Activated naive CD4-positive, alpha-beta T cell treated with anti-CD3 and anti-CD28 coated beads for 36 hours (primary cell): ENCODE measurements at regions not wholly inside any gene's neighbourhood (a gene's known extent, or its start where the extent isn't known, plus 50 kb on each side); places are given as distances from the start of the nearest gene placed in this dataset.

Experiments
- CTCF ChIA-PET: fragments of 350-600 bp; sonication (Branson Sonifier 250); formaldehyde crosslinking; loops from one replicate; lab custom pipeline; 2021; ENCODE audit warnings: antibody characterized with exemption; lab: Charles Lee
- DNase-seq: peaks from one replicate; pipeline ENCODE4 v3.0.0-alpha.2; 2020
- H3K27ac Mint-ChIP-seq: one replicate; pipeline ENCODE4 v1.8.0; 2021; ENCODE audit warnings: mild to moderate bottlenecking, mixed read lengths
- H3K27me3 Mint-ChIP-seq: one replicate; pipeline ENCODE4 v1.8.0; 2021; ENCODE audit warnings: low read depth, mixed read lengths
- H3K36me3 Mint-ChIP-seq: one replicate; pipeline ENCODE4 v1.8.0; 2021; ENCODE audit warnings: low read depth, mixed read lengths
- H3K4me1 Mint-ChIP-seq: one replicate; pipeline ENCODE4 v1.8.0; 2021; ENCODE audit warnings: low read depth, mixed read lengths
- H3K4me3 Mint-ChIP-seq: one replicate; pipeline ENCODE4 v1.8.0; 2021; ENCODE audit warnings: mild to moderate bottlenecking, moderate library complexity, mixed read lengths
- H3K9me3 Mint-ChIP-seq: one replicate; pipeline ENCODE4 v1.8.0; 2021; ENCODE audit warnings: mixed read lengths
- intact Hi-C: fragments of 100-400 bp; cut with micrococcal nuclease; formaldehyde crosslinking; loops from one replicate; pipeline ENCODE4 v1.15.1; 2023

DNA sequence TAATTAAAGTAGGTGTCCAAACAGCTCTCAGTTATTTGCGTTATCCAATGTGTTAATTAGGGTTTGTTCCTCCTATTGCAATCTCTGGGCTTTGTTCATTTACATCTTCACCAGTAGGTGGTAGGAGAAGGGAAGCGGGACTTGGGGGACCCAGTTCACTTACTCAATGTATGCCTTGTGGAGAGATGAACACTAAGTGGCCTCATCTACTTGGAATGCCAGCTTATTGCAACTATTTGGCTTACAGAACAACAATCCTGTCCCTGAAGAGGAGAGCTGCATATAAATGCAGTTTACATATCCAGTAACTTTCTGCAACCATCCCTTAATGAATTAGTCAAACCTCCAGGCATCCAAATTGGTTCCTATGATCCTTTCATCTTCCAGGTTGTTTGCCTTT, 417.1 kb upstream of the CCDC196 start:
- no peak overlapping the region for H3K27ac Mint-ChIP-seq
- no peak for DNase-seq
- H3K4me1 Mint-ChIP-seq, result no peaks in the 10 kb centered on the region
- CTCF ChIA-PET, result interaction anchor here (0.7 to 4.2 kb wide), 8 partner anchors 10 to 905 kb away, joined by 3 to 25 read pairs (median 4); no protein-coding TSS in a partner anchor
- H3K27me3 Mint-ChIP-seq, result no peaks in the 10 kb centered on the region
- H3K9me3 Mint-ChIP-seq, result no peaks in the 10 kb centered on the region
- intact Hi-C loops, result no loop called here
- no peak overlapping the region for H3K4me3 Mint-ChIP-seq
- H3K36me3 Mint-ChIP-seq, result no peaks in the 10 kb centered on the region

DNA sequence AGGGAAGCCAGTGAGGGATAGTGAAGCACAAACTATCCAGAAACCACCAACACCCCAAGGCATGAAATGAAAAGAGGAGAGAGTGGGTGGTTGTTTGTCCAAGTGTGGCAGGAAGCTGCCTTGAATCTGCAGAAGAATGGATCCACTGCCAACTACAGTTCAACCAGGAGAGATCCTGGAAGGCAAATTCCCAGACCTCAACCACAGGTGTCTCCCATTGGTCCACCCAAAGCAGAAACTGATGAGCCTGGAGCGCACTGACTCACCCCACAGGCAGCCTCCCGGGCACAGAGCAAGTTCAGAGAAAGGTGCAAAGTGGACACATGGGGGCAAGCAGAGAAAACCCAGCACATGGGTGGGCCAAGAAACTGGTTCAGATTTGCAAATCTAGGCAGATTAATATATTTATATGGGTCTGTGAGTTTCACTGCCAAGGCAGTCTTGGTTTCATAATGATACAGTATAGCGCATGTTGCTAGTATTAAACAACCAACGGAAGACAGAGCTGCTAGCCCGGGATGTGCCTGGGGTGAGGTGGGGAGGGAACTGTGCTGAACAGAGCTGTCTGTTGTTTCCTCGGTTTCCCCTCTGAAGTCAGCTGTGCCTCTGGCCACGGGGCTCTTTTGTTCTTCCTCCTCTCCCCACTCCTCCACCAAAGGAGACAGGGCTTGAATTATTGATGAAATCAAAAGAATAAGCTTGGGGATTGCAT, 416.2 kb upstream of the CCDC196 start:
- no peaks in the 10 kb centered on the region for H3K27me3 Mint-ChIP-seq
- H3K36me3 Mint-ChIP-seq, result no peaks in the 10 kb centered on the region
- H3K4me3 Mint-ChIP-seq, result no peak overlapping the region
- no peaks in the 10 kb centered on the region for H3K9me3 Mint-ChIP-seq
- no peaks in the 10 kb centered on the region for H3K4me1 Mint-ChIP-seq
- intact Hi-C loops, result loop anchor here (1.0 to 5.0 kb wide), 6 partner anchors 109 to 1083 kb away; partner anchors contain the start of gene FNTB
- no peak for DNase-seq
- CTCF ChIA-PET, result interaction anchor here (0.6 to 4.2 kb wide), 17 partner anchors 10 to 908 kb away, joined by 3 to 25 read pairs (median 4); no protein-coding TSS in a partner anchor
- no peak overlapping the region for H3K27ac Mint-ChIP-seq

DNA sequence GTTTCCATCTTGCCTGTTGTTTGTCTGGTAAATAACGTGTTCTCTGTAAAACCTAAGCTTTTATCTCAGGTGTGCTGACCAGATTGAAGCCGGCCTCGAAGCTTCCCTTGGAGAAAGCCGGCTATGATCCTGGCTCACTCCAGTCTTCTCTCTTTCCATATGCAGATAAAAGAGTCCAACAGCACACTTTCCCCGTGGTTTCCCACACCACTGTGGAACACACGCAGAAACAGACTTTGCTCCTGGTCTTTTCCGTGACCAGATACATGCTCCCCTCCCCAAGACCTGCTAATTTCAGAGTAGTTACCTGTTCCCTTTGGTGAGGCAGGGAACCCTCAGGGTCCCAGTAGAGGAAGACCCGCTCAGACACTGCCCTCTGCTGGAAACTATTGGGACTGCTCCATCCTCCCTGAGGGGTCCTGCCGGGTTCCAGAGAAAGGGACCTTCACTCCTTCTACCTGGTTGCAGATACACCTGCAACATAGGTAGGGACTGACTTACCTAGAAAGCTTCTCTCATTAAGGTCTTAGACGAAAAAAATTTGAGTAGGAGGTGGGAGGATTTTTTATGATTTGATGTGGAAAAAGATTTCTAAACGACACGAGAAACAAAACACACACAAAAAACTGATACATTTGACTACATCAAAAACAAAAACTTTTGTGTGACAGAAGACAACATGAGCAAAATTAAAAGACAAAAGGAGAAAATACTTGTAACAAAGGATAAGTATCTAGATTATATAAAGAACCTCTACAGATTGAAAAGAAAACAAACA, 415.4 kb upstream of the CCDC196 start:
- H3K27ac Mint-ChIP-seq, result no peak overlapping the region
- no peak overlapping the region for H3K4me3 Mint-ChIP-seq
- H3K9me3 Mint-ChIP-seq, result no peaks in the 10 kb centered on the region
- CTCF ChIA-PET, result interaction anchor here (0.6 to 4.2 kb wide), 20 partner anchors 11 to 908 kb away, joined by 3 to 25 read pairs (median 4); no protein-coding TSS in a partner anchor
- H3K27me3 Mint-ChIP-seq, result no peaks in the 10 kb centered on the region
- H3K4me1 Mint-ChIP-seq, result no peaks in the 10 kb centered on the region
- peak; percentile 73 for DNase-seq
- intact Hi-C loops, result loop anchor here (1.0 to 5.0 kb wide), 6 partner anchors 109 to 1083 kb away; partner anchors contain the start of gene FNTB
- no peaks in the 10 kb centered on the region for H3K36me3 Mint-ChIP-seq

DNA sequence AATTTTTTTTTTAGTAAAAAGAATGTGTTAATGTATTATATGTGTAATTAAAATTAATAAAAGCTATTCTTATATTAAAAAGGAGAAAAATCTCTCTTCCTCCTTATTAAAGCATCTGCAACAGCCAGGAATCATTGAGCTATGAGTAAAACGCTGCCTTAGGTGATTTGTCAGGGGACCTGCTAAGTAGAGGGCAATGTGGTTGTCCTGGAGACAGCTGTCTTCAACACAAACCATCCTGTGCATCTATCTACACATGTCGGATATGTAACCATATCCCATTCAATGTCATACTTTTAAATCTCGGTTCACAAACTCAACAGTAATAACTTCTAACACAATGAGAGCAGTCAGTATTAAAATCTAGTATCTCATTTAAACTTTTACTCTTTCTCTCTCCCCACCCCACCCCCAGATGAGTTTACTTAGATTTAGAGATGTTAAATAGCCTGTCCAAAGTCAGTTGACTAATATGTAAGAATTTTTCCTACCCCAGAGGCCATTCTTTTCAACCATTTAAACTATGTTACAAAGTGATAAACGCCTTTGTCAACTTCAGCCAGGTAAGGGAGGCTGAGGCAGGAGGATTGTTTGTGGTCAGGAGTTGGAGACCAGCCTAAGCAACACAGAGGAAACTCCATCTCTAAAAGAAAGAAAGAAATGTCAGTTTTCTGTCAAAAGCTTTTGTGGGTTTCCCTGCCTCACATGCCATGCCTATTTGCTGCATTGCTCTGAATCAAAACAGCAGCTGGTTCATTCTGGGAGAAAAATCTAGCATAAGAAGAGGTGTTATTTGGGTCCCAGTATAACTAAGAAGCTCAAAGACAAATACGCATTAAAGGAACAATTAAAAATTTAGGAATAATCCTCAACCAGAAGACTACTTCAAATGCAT, 413.7 kb upstream of the CCDC196 start:
- CTCF ChIA-PET, result interaction anchor here (0.9 to 4.2 kb wide), 7 partner anchors 12 to 908 kb away, joined by 3 to 25 read pairs (median 9); no protein-coding TSS in a partner anchor
- DNase-seq, result no peak
- intact Hi-C loops, result loop anchor here (5.0 kb wide), 3 partner anchors 250 to 1085 kb away; partner anchors contain the start of gene FNTB
- Mint-ChIP-seq H3K36me3 (no peaks in the 10 kb centered on the region), H3K9me3 (no peaks in the 10 kb centered on the region), H3K4me3 (no peak overlapping the region), H3K27ac (no peak overlapping the region), H3K27me3 (no peaks in the 10 kb centered on the region), H3K4me1 (no peaks in the 10 kb centered on the region)

DNA sequence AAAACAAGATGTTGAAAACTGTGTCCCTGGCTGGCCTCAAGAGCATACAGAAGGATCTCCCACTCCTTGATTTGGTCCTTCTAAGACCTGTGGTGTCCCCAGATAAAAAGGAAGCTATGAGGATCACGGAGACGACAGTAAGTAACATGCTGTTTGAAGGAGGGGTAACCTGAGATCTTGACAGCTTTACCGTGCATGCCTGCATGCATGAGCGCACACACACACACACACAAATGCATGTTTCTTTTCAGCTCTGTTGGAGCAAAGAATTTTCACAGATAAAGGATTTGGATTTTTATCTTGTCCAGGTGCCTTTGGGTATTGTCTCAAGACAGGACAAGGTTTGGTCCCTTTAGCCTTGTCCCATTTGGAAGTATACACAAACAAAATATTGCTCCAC, 411.6 kb upstream of the CCDC196 start:
- Mint-ChIP-seq H3K9me3 (no peaks in the 10 kb centered on the region), H3K4me3 (no peak overlapping the region), H3K27me3 (no peaks in the 10 kb centered on the region), H3K27ac (no peak overlapping the region), H3K4me1 (no peaks in the 10 kb centered on the region), H3K36me3 (no peaks in the 10 kb centered on the region)
- intact Hi-C loops, result loop anchor here (5.0 kb wide), 3 partner anchors 252 to 1087 kb away; partner anchors contain the start of gene FNTB
- CTCF ChIA-PET, result interaction anchor here (0.6 to 1.6 kb wide), 3 partner anchors 8 to 115 kb away, joined by 4 to 5 read pairs (median 5); no protein-coding TSS in a partner anchor
- no peak for DNase-seq

DNA sequence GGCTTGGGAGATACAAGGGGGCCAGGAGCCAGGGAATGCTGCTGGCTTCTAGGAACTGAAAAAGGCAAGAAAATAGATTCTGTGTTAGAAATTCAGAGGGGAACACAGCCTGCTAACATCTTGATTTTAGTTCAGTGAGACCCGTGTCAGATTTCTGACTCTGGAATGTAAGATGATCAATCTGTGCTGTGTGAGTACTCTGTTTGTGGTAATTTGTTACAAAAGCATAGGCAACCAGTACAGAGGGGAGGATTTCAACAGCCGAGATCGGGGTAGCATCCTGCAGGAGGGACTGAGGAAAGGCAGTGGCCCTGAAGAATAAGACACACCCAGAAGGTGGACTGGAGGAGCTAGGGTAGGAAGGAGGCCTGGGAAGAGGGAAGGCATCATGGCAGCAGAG, 410.0 kb upstream of the CCDC196 start:
- no peaks in the 10 kb centered on the region for H3K4me1 Mint-ChIP-seq
- H3K36me3 Mint-ChIP-seq, result no peaks in the 10 kb centered on the region
- no peak for DNase-seq
- H3K27me3 Mint-ChIP-seq, result no peaks in the 10 kb centered on the region
- intact Hi-C loops, result no loop called here
- no peak overlapping the region for H3K4me3 Mint-ChIP-seq
- CTCF ChIA-PET, result interaction anchor here (0.8 kb wide), 1 partner anchor 115 kb away, joined by 3 read pairs; no protein-coding TSS in a partner anchor
- H3K9me3 Mint-ChIP-seq, result no peaks in the 10 kb centered on the region
- no peak overlapping the region for H3K27ac Mint-ChIP-seq

DNA sequence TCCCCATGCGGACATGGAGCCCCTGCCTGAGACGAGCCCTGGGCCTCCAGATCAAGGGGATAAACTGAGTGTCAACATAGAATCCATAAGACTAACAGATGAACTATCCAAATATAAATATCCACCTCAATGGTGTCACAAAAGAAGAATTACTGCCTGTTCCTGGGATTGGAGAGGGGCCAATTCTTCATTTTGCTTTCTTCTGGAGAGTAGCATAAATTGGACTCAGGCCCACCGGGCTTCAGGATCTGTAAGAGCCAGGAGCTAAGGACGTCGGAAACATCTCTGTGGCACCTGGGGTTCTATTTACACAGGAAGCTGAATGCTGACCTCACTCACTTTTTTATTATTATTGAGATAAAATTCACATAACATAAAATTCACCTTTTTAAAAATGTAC, 408.2 kb upstream of the CCDC196 start:
- intact Hi-C loops, result no loop called here
- no peak overlapping the region for H3K27ac Mint-ChIP-seq
- no peaks in the 10 kb centered on the region for H3K9me3 Mint-ChIP-seq
- no peaks in the 10 kb centered on the region for H3K27me3 Mint-ChIP-seq
- no peaks in the 10 kb centered on the region for H3K36me3 Mint-ChIP-seq
- CTCF ChIA-PET, result interaction anchor here (0.9 kb wide), 1 partner anchor 675 kb away, joined by 3 read pairs; no protein-coding TSS in a partner anchor
- no peak for DNase-seq
- H3K4me1 Mint-ChIP-seq, result no peaks in the 10 kb centered on the region
- no peak overlapping the region for H3K4me3 Mint-ChIP-seq

DNA sequence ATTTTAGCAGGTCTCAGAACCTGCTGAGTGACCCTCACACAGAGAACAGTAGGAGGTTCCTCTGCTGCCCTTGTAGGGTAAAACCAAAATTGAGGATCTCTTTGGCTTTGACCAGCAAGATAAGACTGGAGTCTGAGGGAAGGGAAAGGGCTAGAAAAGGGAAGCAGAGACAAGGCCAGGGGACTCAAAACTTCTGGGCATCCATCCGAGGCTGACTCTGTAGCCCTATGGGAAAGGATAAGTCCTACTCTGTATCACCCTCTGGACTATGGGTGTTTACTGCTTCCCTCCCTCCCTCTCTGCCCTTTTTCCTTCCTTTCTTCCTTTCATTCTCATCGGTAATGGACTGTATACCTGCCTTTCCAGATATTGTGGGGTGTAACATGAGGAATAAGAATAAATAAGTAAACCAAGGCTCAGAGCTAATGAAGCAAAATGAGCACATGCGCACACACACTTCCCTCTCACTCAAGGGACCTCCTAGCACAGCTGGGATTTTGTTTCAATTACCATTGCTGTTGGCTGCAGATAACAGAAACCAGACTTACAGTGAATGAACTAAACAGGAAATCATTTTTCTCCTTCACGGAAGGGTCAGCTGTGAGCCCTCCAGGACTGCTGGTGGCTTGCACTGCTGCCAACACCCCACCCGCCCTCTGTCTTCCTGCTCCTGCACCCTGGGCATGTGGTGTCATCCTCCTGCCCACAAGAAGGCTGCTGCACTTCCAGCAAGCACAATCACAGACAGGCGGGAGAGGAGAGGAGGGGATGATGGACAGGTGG, 404.4 kb upstream of the CCDC196 start:
- DNase-seq, result no peak
- CTCF ChIA-PET, result no interaction called here
- H3K4me1 Mint-ChIP-seq, result no peaks in the 10 kb centered on the region
- H3K9me3 Mint-ChIP-seq, result no peaks in the 10 kb centered on the region
- intact Hi-C loops, result no loop called here
- no peaks in the 10 kb centered on the region for H3K36me3 Mint-ChIP-seq
- H3K27me3 Mint-ChIP-seq, result no peaks in the 10 kb centered on the region
- H3K4me3 Mint-ChIP-seq, result no peak overlapping the region
- H3K27ac Mint-ChIP-seq, result no peak overlapping the region

DNA sequence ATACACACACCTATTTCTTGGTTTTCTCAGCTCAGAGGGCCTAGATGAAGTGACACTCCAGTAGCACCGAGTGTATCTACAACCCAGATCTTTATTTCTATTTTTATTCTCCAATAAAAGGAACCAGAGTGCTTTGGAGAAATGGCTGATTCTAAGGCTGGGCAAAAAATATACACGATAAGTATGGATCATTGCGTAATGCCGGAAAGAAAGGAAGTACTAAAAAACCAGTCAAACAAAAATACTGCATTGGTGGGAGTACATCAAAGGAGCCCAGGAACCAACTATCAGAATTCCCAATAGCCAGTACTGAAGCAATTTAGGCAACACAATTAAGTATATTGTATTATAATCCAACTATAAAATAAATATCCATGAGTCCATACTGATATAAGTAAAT, 400.9 kb upstream of the CCDC196 start:
- CTCF ChIA-PET, result interaction anchor here (0.7 kb wide), 1 partner anchor 170 kb away, joined by 3 read pairs; no protein-coding TSS in a partner anchor
- intact Hi-C loops, result no loop called here
- Mint-ChIP-seq H3K4me1 (no peaks in the 10 kb centered on the region), H3K36me3 (no peaks in the 10 kb centered on the region), H3K4me3 (no peak overlapping the region), H3K9me3 (no peaks in the 10 kb centered on the region), H3K27ac (no peak overlapping the region), H3K27me3 (no peaks in the 10 kb centered on the region)
- DNase-seq, result no peak

DNA sequence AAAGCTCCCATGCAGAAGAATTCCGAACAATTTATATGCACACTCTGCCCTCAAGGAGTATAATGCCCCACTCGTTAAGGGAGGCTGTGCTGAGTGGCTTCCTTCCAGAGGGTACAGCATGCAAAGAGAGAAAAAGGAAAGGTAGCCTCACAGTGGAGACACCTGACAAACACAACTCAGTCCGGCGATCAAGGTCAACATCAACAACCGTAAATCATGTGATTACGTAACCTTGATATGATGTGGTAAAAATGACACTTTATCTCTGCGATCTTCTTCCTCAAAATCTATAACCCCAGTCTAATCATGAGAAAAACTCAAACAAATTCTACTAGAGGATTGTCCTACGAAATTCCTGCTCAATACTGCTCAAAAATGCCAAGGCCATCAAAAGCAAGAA, 400.5 kb upstream of the CCDC196 start:
- Mint-ChIP-seq H3K9me3 (no peaks in the 10 kb centered on the region), H3K27me3 (no peaks in the 10 kb centered on the region), H3K27ac (no peak overlapping the region), H3K4me3 (no peak overlapping the region), H3K36me3 (no peaks in the 10 kb centered on the region), H3K4me1 (no peaks in the 10 kb centered on the region)
- DNase-seq, result no peak
- CTCF ChIA-PET, result interaction anchor here (0.7 kb wide), 1 partner anchor 169 kb away, joined by 3 read pairs; no protein-coding TSS in a partner anchor
- intact Hi-C loops, result no loop called here

DNA sequence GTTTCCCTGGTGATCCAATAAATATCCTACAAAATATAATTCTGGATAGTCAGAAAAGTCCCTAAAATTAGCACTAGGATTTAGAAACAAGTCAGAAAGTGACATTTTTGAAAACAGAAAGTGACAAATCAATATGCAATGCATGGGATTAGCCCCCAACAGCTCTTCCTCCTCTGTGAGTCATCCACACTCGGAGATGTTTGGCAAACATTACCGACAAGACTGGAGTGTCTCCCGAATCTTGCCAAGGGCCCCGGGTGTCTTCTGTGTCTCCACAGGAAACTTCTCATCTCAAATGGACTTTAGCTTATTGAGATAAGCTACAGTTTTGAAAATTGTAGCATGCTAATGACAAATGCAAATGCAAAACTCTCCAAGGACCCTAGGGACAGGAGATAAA, 398.9 kb upstream of the CCDC196 start:
- intact Hi-C loops, result no loop called here
- Mint-ChIP-seq H3K27ac (no peak overlapping the region), H3K27me3 (no peaks in the 10 kb centered on the region), H3K9me3 (no peaks in the 10 kb centered on the region), H3K36me3 (no peaks in the 10 kb centered on the region), H3K4me1 (no peaks in the 10 kb centered on the region), H3K4me3 (no peak overlapping the region)
- CTCF ChIA-PET, result no interaction called here
- no peak for DNase-seq
